IMR-90 (cell line): ENCODE measurements at regions not wholly inside any gene's neighbourhood (a gene's known extent, or its start where the extent isn't known, plus 50 kb on each side); places are given as distances from the start of the nearest gene placed in this dataset.

Experiments used
- ATAC-seq: fragments of 200-7000 bp; cut with Tn5 transposase; 2 replicates; pipeline ENCODE4 v1.9.1; 2020; ENCODE audit warnings: low read depth, mild to moderate bottlenecking, moderate library complexity
- BruUV-seq: library from RNA; stranded (reverse); fragments of 400-500 nt; replicated peaks from 2 replicates; lab custom pipeline; 2021; lab: Mats Ljungman, UMichigan
- CTCF ChIA-PET: fragments of 300-600 bp; formaldehyde crosslinking; extraction: SDS; loops from one replicate; lab custom pipeline; 2021; ENCODE audit warnings: antibody characterized with exemption; lab: Yijun Ruan, JAX
- POLR2A ChIA-PET: fragments of 300-600 bp; sonication (Branson Sonifier 250); formaldehyde crosslinking; loops from one replicate; lab custom pipeline; 2022; ENCODE audit warnings: antibody characterized with exemption; ENCODE audit not compliant: unreplicated experiment; lab: Charles Lee
- DNase-seq: peaks from one replicate; pipeline ENCODE4 v3.0.0; 2013
- H2AFZ ChIP-seq: replicated peaks from 2 replicates; pipeline ENCODE3; 2013; ENCODE audit warnings: low read length, mild to moderate bottlenecking; ENCODE audit not compliant: poor library complexity
- H2AK5ac ChIP-seq: 2 replicates; pipeline ENCODE4 v1.6.1; 2013; ENCODE audit warnings: low read depth, low read length, inconsistent platforms
- H2AK9ac ChIP-seq: replicated peaks from 2 replicates; pipeline ENCODE3; 2013; ENCODE audit warnings: mild to moderate bottlenecking, low read depth, low read length, moderate library complexity; ENCODE audit not compliant: poor library complexity
- H2BK120ac ChIP-seq: 2 replicates; pipeline ENCODE4 v1.6.1; 2013; ENCODE audit warnings: low read depth, low read length, inconsistent platforms
- H2BK15ac ChIP-seq: 3 replicates; pipeline ENCODE4 v1.6.1; 2013; ENCODE audit warnings: low read depth, low read length, inconsistent platforms
- H2BK20ac ChIP-seq: 2 replicates; pipeline ENCODE4 v1.6.1; 2013; ENCODE audit warnings: low read depth, mild to moderate bottlenecking, inconsistent platforms, low read length, moderate library complexity
- H2BK5ac ChIP-seq: 2 replicates; pipeline ENCODE4 v1.6.1; 2013; ENCODE audit warnings: mild to moderate bottlenecking, low read depth, low read length, inconsistent platforms; ENCODE audit not compliant: poor library complexity, severe bottlenecking
- H3K14ac ChIP-seq: replicated peaks from 2 replicates; pipeline ENCODE4 v1.6.1; 2013; ENCODE audit warnings: low read depth, low read length, inconsistent platforms
- H3K18ac ChIP-seq: 2 replicates; pipeline ENCODE4 v1.6.1; 2013; ENCODE audit warnings: low read depth, low read length, control low read depth
- H3K23ac ChIP-seq: 2 replicates; pipeline ENCODE4 v1.6.1; 2013; ENCODE audit warnings: low read depth, low read length, inconsistent platforms
- H3K27ac ChIP-seq: 2 replicates; pipeline ENCODE4 v1.5.1; 2013; ENCODE audit warnings: mild to moderate bottlenecking, control low read depth, low read length; ENCODE audit not compliant: insufficient read depth
- H3K27me3 ChIP-seq: 2 replicates; pipeline ENCODE4 v1.6.1; 2013; ENCODE audit warnings: low read length; ENCODE audit not compliant: control insufficient read depth, insufficient read depth
- H3K36me3 ChIP-seq: 2 replicates; pipeline ENCODE4 v1.6.1; 2013; ENCODE audit warnings: low read length, mixed read lengths; ENCODE audit not compliant: control insufficient read depth, insufficient read depth
- H3K4ac ChIP-seq: 2 replicates; pipeline ENCODE4 v1.6.1; 2013; ENCODE audit warnings: low read depth, low read length, inconsistent platforms
- H3K4me1 ChIP-seq: 2 replicates; pipeline ENCODE4 v1.6.1; 2013; ENCODE audit warnings: low read length, mixed read lengths; ENCODE audit not compliant: control insufficient read depth, insufficient read depth
- H3K4me2 ChIP-seq: 2 replicates; pipeline ENCODE4 v1.6.1; 2013; ENCODE audit warnings: low read depth, mild to moderate bottlenecking, control low read depth, low read length, moderate library complexity
- H3K4me3 ChIP-seq: 2 replicates; pipeline ENCODE4 v1.5.1; 2013; ENCODE audit warnings: low read depth, mild to moderate bottlenecking, control low read depth, low read length, moderate library complexity; ENCODE audit not compliant: insufficient read depth
- H3K56ac ChIP-seq: 2 replicates; pipeline ENCODE4 v1.6.1; 2013; ENCODE audit warnings: low read length, inconsistent platforms; ENCODE audit not compliant: insufficient read depth; ENCODE audit errors: extremely low read depth
- H3K79me1 ChIP-seq, 2 experiments: 2 replicates each; pipeline ENCODE4 v1.6.1; 2013; ENCODE audit warnings: low read length in 2 of 2, inconsistent platforms in 1 of 2, low read depth in 1 of 2
- H3K9ac ChIP-seq: 2 replicates; pipeline ENCODE4 v1.6.1; 2013; ENCODE audit warnings: low read depth, low read length, control low read depth
- H3K9me1 ChIP-seq: 2 replicates; pipeline ENCODE4 v1.6.1; 2013; ENCODE audit warnings: low read length, inconsistent platforms; ENCODE audit not compliant: insufficient read depth
- H3K9me3 ChIP-seq: 2 replicates; pipeline ENCODE4 v1.6.1; 2013; ENCODE audit warnings: low read length; ENCODE audit not compliant: control insufficient read depth, insufficient read depth
- H4K20me1 ChIP-seq: 2 replicates; pipeline ENCODE4 v1.6.1; 2013; ENCODE audit warnings: low read length, inconsistent platforms; ENCODE audit not compliant: insufficient read depth
- H4K5ac ChIP-seq: 2 replicates; pipeline ENCODE4 v1.6.1; 2013; ENCODE audit warnings: mild to moderate bottlenecking, low read depth, low read length, control low read depth
- H4K8ac ChIP-seq, 2 experiments: 2 replicates each; pipeline ENCODE4 v1.6.1; 2013; ENCODE audit warnings: low read depth in 2 of 2, low read length in 2 of 2, control low read depth in 1 of 2, inconsistent platforms in 1 of 2
- H4K91ac ChIP-seq: 2 replicates; pipeline ENCODE4 v1.6.1; 2013; ENCODE audit warnings: low read depth, low read length, inconsistent platforms; ENCODE audit not compliant: insufficient read depth
- BHLHE40 ChIP-seq: fragments of 150-350 bp; IDR thresholded peaks from 2 replicates; pipeline ENCODE4 v1.6.1; 2016; ENCODE audit warnings: mild to moderate bottlenecking, low read depth, low read length
- CEBPB ChIP-seq: IDR thresholded peaks from 2 replicates; pipeline ENCODE4 v1.6.1; 2012; ENCODE audit warnings: low read depth, low read length, improper control_type of control experiment
- CHD1 ChIP-seq: IDR thresholded peaks from 2 replicates; pipeline ENCODE4 v1.6.1; 2012; ENCODE audit warnings: low read depth, low read length, improper control_type of control experiment
- FOS ChIP-seq: fragments of 150-350 bp; IDR thresholded peaks from 2 replicates; pipeline ENCODE4 v1.6.1; 2016; ENCODE audit warnings: low read depth, low read length
- MAZ ChIP-seq: IDR thresholded peaks from 2 replicates; pipeline ENCODE4 v1.6.1; 2012; ENCODE audit warnings: low read depth, mild to moderate bottlenecking, low read length, improper control_type of control experiment, moderate library complexity, borderline replicate concordance
- MXI1 ChIP-seq: IDR thresholded peaks from 2 replicates; pipeline ENCODE4 v1.6.1; 2012; ENCODE audit warnings: low read depth, mild to moderate bottlenecking, low read length, moderate library complexity, borderline replicate concordance
- NFE2L2 ChIP-seq: fragments of 150-350 bp; IDR thresholded peaks from 2 replicates; pipeline ENCODE4 v1.6.1; 2016; ENCODE audit warnings: low read depth, mild to moderate bottlenecking, low read length
- POLR2A ChIP-seq: IDR thresholded peaks from 2 replicates; pipeline ENCODE4 v1.6.1; 2012; ENCODE audit warnings: mild to moderate bottlenecking, low read depth, low read length
- RAD21 ChIP-seq: IDR thresholded peaks from 2 replicates; pipeline ENCODE4 v1.6.1; 2012; ENCODE audit warnings: low read length, improper control_type of control experiment
- RFX5 ChIP-seq: IDR thresholded peaks from 2 replicates; pipeline ENCODE4 v1.8.0; 2012; ENCODE audit warnings: low read depth, mild to moderate bottlenecking, low read length, moderate library complexity
- WGBS, 2 experiments: methylation state at CpG; one replicate each; pipeline versions ENCODE4 v1.1.5 to v1.1.7; 2013; ENCODE audit warnings: missing lambda C conversion rate in 2 of 2; ENCODE audit not compliant: insufficient read length in 1 of 2; ENCODE audit errors: extremely low coverage in 2 of 2; 5-methylcytosine and 5-hydroxymethylcytosine counted together
- dilution Hi-C: fragments of 300-500 bp; cut with HindIII; formaldehyde crosslinking; loops from one replicate; pipeline ENCODE4 v1.14.3; 2018; ENCODE audit warnings: low sequenced_read_pairs; ENCODE audit not compliant: unreplicated experiment
- in situ Hi-C: fragments of 300-500 bp; cut with MboI; formaldehyde crosslinking; loops from 3 replicates; pipeline ENCODE4 v1.14.3; 2019; ENCODE audit warnings: low sequenced_read_pairs, inconsistent platforms, mixed read lengths
- intact Hi-C: fragments of 100-400 bp; cut with micrococcal nuclease; formaldehyde crosslinking; loops from 2 replicates; pipeline ENCODE4 v1.10.0; 2022
- TF ChIP-seq, protein P1 (sequence below): fragments of 150-350 bp; IDR thresholded peaks from 2 replicates; pipeline ENCODE4 v1.6.1; 2016; ENCODE audit warnings: low read depth, mild to moderate bottlenecking, low read length, moderate library complexity, borderline replicate concordance
- TF ChIP-seq, protein P2 (sequence below): conservative IDR thresholded peaks from 2 replicates; pipeline ENCODE4 v1.5.1; 2012; ENCODE audit warnings: mild to moderate bottlenecking, low read depth, low read length, improper control_type of control experiment

DNA sequence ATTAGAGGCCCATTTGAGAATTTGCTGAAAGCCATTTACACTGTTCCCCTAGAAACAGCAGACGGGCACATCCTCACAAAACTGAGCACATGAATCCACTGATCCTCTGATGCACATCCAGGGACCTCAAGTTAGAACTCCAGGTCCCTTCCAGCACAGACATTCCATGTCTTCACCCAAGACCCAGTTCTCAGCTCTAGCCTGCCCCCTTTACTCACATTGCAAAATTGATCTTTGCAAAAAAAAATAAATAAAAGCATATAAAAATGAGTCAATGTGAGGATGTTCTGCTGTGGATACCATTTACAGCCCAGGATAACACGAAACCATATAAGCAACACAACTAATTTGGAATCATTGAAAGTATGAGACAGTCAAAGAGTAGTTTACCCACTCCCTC is 458.2 kb upstream of the JARID2 start:
- TF ChIP-seq POLR2A (no peak), RFX5 (no peak), NFE2L2 (no peak), MXI1 (no peak), FOS (no peak), CEBPB (no peak), CHD1 (no peak), BHLHE40 (no peak), MAZ (no peak), RAD21 (no peak)
- TF ChIP-seq, protein P1, sequence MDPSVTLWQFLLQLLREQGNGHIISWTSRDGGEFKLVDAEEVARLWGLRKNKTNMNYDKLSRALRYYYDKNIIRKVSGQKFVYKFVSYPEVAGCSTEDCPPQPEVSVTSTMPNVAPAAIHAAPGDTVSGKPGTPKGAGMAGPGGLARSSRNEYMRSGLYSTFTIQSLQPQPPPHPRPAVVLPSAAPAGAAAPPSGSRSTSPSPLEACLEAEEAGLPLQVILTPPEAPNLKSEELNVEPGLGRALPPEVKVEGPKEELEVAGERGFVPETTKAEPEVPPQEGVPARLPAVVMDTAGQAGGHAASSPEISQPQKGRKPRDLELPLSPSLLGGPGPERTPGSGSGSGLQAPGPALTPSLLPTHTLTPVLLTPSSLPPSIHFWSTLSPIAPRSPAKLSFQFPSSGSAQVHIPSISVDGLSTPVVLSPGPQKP = no peak
- TF ChIP-seq, protein P2, sequence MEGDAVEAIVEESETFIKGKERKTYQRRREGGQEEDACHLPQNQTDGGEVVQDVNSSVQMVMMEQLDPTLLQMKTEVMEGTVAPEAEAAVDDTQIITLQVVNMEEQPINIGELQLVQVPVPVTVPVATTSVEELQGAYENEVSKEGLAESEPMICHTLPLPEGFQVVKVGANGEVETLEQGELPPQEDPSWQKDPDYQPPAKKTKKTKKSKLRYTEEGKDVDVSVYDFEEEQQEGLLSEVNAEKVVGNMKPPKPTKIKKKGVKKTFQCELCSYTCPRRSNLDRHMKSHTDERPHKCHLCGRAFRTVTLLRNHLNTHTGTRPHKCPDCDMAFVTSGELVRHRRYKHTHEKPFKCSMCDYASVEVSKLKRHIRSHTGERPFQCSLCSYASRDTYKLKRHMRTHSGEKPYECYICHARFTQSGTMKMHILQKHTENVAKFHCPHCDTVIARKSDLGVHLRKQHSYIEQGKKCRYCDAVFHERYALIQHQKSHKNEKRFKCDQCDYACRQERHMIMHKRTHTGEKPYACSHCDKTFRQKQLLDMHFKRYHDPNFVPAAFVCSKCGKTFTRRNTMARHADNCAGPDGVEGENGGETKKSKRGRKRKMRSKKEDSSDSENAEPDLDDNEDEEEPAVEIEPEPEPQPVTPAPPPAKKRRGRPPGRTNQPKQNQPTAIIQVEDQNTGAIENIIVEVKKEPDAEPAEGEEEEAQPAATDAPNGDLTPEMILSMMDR = no peak
- no peak overlapping the region for H2AK5ac ChIP-seq
- H3K4me1 ChIP-seq = peaks cover 5% of the 10 kb centered on the region
- ChIA-PET CTCF (no interaction called here), POLR2A (no interaction called here)
- no TSS peak for BruUV-seq
- no peak overlapping the region for H4K8ac ChIP-seq
- no peaks in the 10 kb centered on the region for H4K20me1 ChIP-seq
- H3K18ac ChIP-seq = peak overlapping the region; percentile 10; the same call in 1 of the 2 replicates
- no peak overlapping the region for H3K23ac ChIP-seq
- no peak overlapping the region for H3K27ac ChIP-seq
- 100% methylated on average over 1 of the region's 2 CpGs; no CpG with 5 or more reads in 1 of the 2 experiments for WGBS, 2 experiments
- H3K9ac ChIP-seq = no peak overlapping the region
- no peak overlapping the region for H2AK9ac ChIP-seq
- DNase-seq (no peak), ATAC-seq (no peak)
- H3K9me1 ChIP-seq = peaks cover 4% of the 10 kb centered on the region; the same call in 1 of the 2 replicates
- H2BK5ac ChIP-seq = no peak overlapping the region
- H2AFZ ChIP-seq = no peak overlapping the region
- no peak overlapping the region for H3K56ac ChIP-seq
- H2BK15ac ChIP-seq = no peak overlapping the region
- H3K27me3 ChIP-seq = no peaks in the 10 kb centered on the region
- dilution Hi-C loops = no loop called here
- no peak overlapping the region for H4K91ac ChIP-seq
- no peak overlapping the region for H2BK20ac ChIP-seq
- in situ Hi-C loops = no loop called here
- H3K36me3 ChIP-seq = no peaks in the 10 kb centered on the region
- intact Hi-C loops = no loop called here
- no peak overlapping the region for H3K4ac ChIP-seq
- no peaks in the 10 kb centered on the region for H3K9me3 ChIP-seq
- no peaks in the 10 kb centered on the region for H3K79me1 ChIP-seq
- no peak overlapping the region for H3K4me3 ChIP-seq
- no peak overlapping the region for H4K5ac ChIP-seq
- H2BK120ac ChIP-seq = no peak overlapping the region
- 0 out of 2 replicates have a peak overlapping the region, but pooled peaks have one; percentile 19 for H3K14ac ChIP-seq
- no peak overlapping the region for H3K4me2 ChIP-seq
